Liver (tissue), 8 donors: ENCODE measurements at regions not wholly inside any gene's neighbourhood (a gene's known extent, or its start where the extent isn't known, plus 50 kb on each side); places are given as distances from the start of the nearest gene placed in this dataset.

Experiments
- DNase-seq: peaks from one replicate; pipeline ENCODE4 v3.0.0-alpha.2; 2017; ENCODE audit warnings: low spot score
- H3K27ac ChIP-seq, 2 donors: one replicate each; pipeline ENCODE4 v1.7.0; 2013; ENCODE audit warnings: inconsistent platforms in 2 of 2, low read length in 2 of 2, control low read depth in 1 of 2, low read depth in 1 of 2, mild to moderate bottlenecking in 1 of 2
- H3K27me3 ChIP-seq, 4 donors: one replicate each; pipeline versions ENCODE4 v1.6.1 to v1.7.0; 2013; ENCODE audit warnings: low read length in 3 of 4, inconsistent platforms in 1 of 4, mild to moderate bottlenecking in 1 of 4, moderate library complexity in 1 of 4; ENCODE audit not compliant: control insufficient read depth in 4 of 4, insufficient read depth in 4 of 4
- H3K36me3 ChIP-seq, 4 donors: one replicate each; pipeline versions ENCODE4 v1.6.1 to v1.7.0; 2013; ENCODE audit warnings: low read length in 3 of 4, mild to moderate bottlenecking in 3 of 4, low read depth in 1 of 4, moderate library complexity in 1 of 4; ENCODE audit not compliant: control insufficient read depth in 4 of 4, insufficient read depth in 3 of 4
- H3K4me1 ChIP-seq, 4 donors: one replicate each; pipeline versions ENCODE4 v1.6.1 to v1.7.0; 2013; ENCODE audit warnings: low read length in 3 of 4, mild to moderate bottlenecking in 3 of 4, moderate library complexity in 1 of 4; ENCODE audit not compliant: control insufficient read depth in 4 of 4, insufficient read depth in 4 of 4
- H3K4me3 ChIP-seq, 3 donors: one replicate each; pipeline versions ENCODE4 v1.6.1 to v1.7.0; 2013; ENCODE audit warnings: low read length in 3 of 3, control low read depth in 1 of 3, low read depth in 1 of 3, mild to moderate bottlenecking in 1 of 3
- H3K9ac ChIP-seq, 2 donors: one replicate each; pipeline ENCODE4 v1.7.0; 2013; ENCODE audit warnings: low read length in 2 of 2, mild to moderate bottlenecking in 2 of 2, moderate library complexity in 2 of 2, control low read depth in 1 of 2, low read depth in 1 of 2
- H3K9me3 ChIP-seq, 4 donors: one replicate each; pipeline versions ENCODE4 v1.6.1 to v1.7.0; 2013; ENCODE audit warnings: low read length in 3 of 4; ENCODE audit not compliant: control insufficient read depth in 4 of 4
- ATF3 ChIP-seq: IDR thresholded peaks from 2 replicates; pipeline ENCODE4 v1.6.1; 2016; ENCODE audit warnings: antibody characterized with exemption
- CTCF ChIP-seq: fragments of 150-350 bp; IDR thresholded peaks from 2 replicates; pipeline ENCODE4 v1.5.1; 2017; ENCODE audit warnings: improper control_type of control experiment, low read depth, low read length; ENCODE audit not compliant: missing input control
- EGR1 ChIP-seq, 2 donors: IDR thresholded peaks; 2 replicates each; pipeline ENCODE4 v1.6.1; 2016 to 2018; ENCODE audit warnings: antibody characterized with exemption in 2 of 2, low read depth in 2 of 2
- FOXA1 ChIP-seq: IDR thresholded peaks from 2 replicates; pipeline ENCODE4 v1.6.1; 2016; ENCODE audit warnings: antibody characterized with exemption
- FOXA2 ChIP-seq: IDR thresholded peaks from 2 replicates; pipeline ENCODE4 v1.6.1; 2016; ENCODE audit warnings: antibody characterized with exemption
- GABPA ChIP-seq, 2 donors: IDR thresholded peaks in 1 of 2; conservative IDR thresholded peaks in 1 of 2; 2 replicates each; pipeline ENCODE4 v1.6.1; 2016; ENCODE audit warnings: antibody characterized with exemption in 2 of 2, mild to moderate bottlenecking in 1 of 2, moderate library complexity in 1 of 2
- HNF4A ChIP-seq, 2 donors: conservative IDR thresholded peaks; 2 replicates each; pipeline ENCODE4 v1.6.1; 2016; ENCODE audit warnings: antibody characterized with exemption in 2 of 2, mild to moderate bottlenecking in 2 of 2
- HNF4G ChIP-seq: IDR thresholded peaks from 2 replicates; pipeline ENCODE4 v1.6.1; 2016; ENCODE audit warnings: antibody characterized with exemption
- JUND ChIP-seq, 2 donors: IDR thresholded peaks; 2 replicates each; pipeline ENCODE4 v1.6.1; 2016; ENCODE audit warnings: antibody characterized with exemption in 2 of 2
- MAX ChIP-seq: IDR thresholded peaks from 2 replicates; pipeline ENCODE4 v1.6.1; 2016; ENCODE audit warnings: antibody characterized with exemption
- NR2F2 ChIP-seq: IDR thresholded peaks from 2 replicates; pipeline ENCODE4 v1.6.1; 2016; ENCODE audit warnings: antibody characterized with exemption
- RAD21 ChIP-seq, 2 donors: IDR thresholded peaks; 2 replicates each; pipeline ENCODE4 v1.6.1; 2016; ENCODE audit warnings: antibody characterized with exemption in 2 of 2, mild to moderate bottlenecking in 2 of 2
- REST ChIP-seq: IDR thresholded peaks from 2 replicates; pipeline ENCODE4 v1.6.1; 2016; ENCODE audit warnings: antibody characterized with exemption, mild to moderate bottlenecking
- RXRA ChIP-seq, 2 donors: IDR thresholded peaks; 2 replicates each; pipeline ENCODE4 v1.6.1; 2017 to 2018; ENCODE audit warnings: antibody characterized with exemption in 2 of 2, mild to moderate bottlenecking in 1 of 2
- SP1 ChIP-seq: IDR thresholded peaks from 2 replicates; pipeline ENCODE4 v1.6.1; 2018; ENCODE audit warnings: antibody characterized with exemption, mild to moderate bottlenecking
- TAF1 ChIP-seq: conservative IDR thresholded peaks from 2 replicates; pipeline ENCODE4 v1.6.1; 2016; ENCODE audit warnings: antibody characterized with exemption, mild to moderate bottlenecking
- YY1 ChIP-seq: IDR thresholded peaks from 2 replicates; pipeline ENCODE4 v1.6.1; 2016; ENCODE audit warnings: antibody characterized with exemption, mild to moderate bottlenecking
- ZBTB33 ChIP-seq: IDR thresholded peaks from 2 replicates; pipeline ENCODE4 v1.6.1; 2016; ENCODE audit warnings: antibody characterized with exemption
- WGBS: extraction: QIAGEN DNeasy Blood & Tissue Kit; methylation state at CpG from one replicate; pipeline ENCODE4 v1.1.7; 2013; 5-methylcytosine and 5-hydroxymethylcytosine counted together
- donor health status: healthy.
- donor health status: healthy.
- donor health status: healthy.
- donor health status: healthy.
- donor health status: healthy.

GRCh38 chr13:85381082-85381481 is 418.1 kb downstream of the SLITRK6 start:
- H3K27ac ChIP-seq = no peak overlapping the region
- no peaks in the 10 kb centered on the region for H3K4me1 ChIP-seq
- no peaks in the 10 kb centered on the region for H3K9me3 ChIP-seq
- TF ChIP-seq ZBTB33 (no peak), MAX (no peak), EGR1 (IDR thresholded peaks at IDR 0.05; ENCODE audit: low read depth in 2 of 2) (no peak), REST (no peak)
- WGBS = 93% methylated on average over 2 of the region's 2 CpGs
- peaks cover 0 to 3% (median 0%) of the 10 kb centered on the region in 4 donors for H3K27me3 ChIP-seq
- no peak overlapping the region for H3K9ac ChIP-seq
- no peaks in the 10 kb centered on the region for H3K36me3 ChIP-seq
- DNase-seq = no peak
- H3K4me3 ChIP-seq = no peak overlapping the region

GRCh38 chr13:85379991-85380390 is 419.2 kb downstream of the SLITRK6 start:
- H3K4me3 ChIP-seq = no peak overlapping the region
- H3K27me3 ChIP-seq = peaks cover 0 to 2% (median 0%) of the 10 kb centered on the region in 4 donors
- TF ChIP-seq HNF4A (conservative IDR thresholded peaks at IDR 0.05) (no peak), ZBTB33 (no peak), RXRA (IDR thresholded peaks at IDR 0.05) (no peak), TAF1 (no peak), RAD21 (IDR thresholded peaks at IDR 0.05) (no peak), HNF4G (no peak), GABPA (IDR thresholded peaks at IDR 0.05 in 1 of 2, conservative IDR thresholded peaks at IDR 0.05 in 1 of 2) (no peak), SP1 (no peak), FOXA2 (no peak), FOXA1 (no peak), ATF3 (no peak), NR2F2 (no peak), CTCF (no peak), MAX (no peak), JUND (IDR thresholded peaks at IDR 0.05) (no peak), REST (no peak), EGR1 (IDR thresholded peaks at IDR 0.05; ENCODE audit: low read depth in 2 of 2) (no peak), YY1 (no peak)
- H3K36me3 ChIP-seq = no peaks in the 10 kb centered on the region
- H3K27ac ChIP-seq = no peak overlapping the region
- DNase-seq = no peak
- H3K4me1 ChIP-seq = no peaks in the 10 kb centered on the region
- no peak overlapping the region for H3K9ac ChIP-seq
- no peaks in the 10 kb centered on the region for H3K9me3 ChIP-seq
- 81% methylated on average over 1 of the region's 1 CpG for WGBS
